Epithelial cell of esophagus (primary cell): ENCODE measurements at regions not wholly inside any gene's neighbourhood (a gene's known extent, or its start where the extent isn't known, plus 50 kb on each side); places are given as distances from the start of the nearest gene placed in this dataset.

Experiments
- DNase-seq: peaks from one replicate; pipeline ENCODE4 v3.0.0; 2010; ENCODE audit warnings: low read depth
- H3K4me3 ChIP-seq: 2 replicates; pipeline ENCODE4 v1.5.1; 2011; ENCODE audit warnings: mild to moderate bottlenecking, low read length, control low read depth
- CTCF ChIP-seq: IDR thresholded peaks from 2 replicates; pipeline ENCODE4 v1.5.1; 2011; ENCODE audit warnings: low read depth, mild to moderate bottlenecking, low read length, control low read depth, inconsistent platforms; ENCODE audit not compliant: insufficient read depth; ENCODE audit errors: missing control alignments

GRCh38 chr16:86085161-86085611 lies 186.2 kb downstream of the IRF8 start:
- DNase-seq, result no peak
- H3K4me3 ChIP-seq, result no peak overlapping the region
- TF ChIP-seq CTCF, result no peak

DNA sequence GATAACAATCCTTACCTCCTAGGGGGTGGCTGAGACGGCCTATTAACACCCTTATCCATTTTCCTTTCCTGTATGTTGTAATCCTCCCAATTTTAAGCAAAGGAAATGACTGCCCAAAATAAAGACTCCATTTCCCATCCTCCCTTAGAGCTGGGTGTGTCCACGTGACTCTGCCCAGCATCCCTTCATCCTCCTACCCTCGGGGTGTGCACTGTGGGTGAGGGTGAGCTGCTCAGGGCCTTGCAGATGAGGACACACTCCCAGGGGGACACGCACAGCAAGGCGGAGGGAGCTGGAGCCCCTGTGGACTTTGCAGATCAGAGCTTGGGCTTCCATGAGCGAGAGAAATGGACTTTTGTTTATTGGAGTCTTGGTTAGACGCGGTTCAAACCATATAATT lies 186.8 kb downstream of the IRF8 start:
- H3K4me3 ChIP-seq, result no peak overlapping the region
- no peak for DNase-seq
- TF ChIP-seq CTCF, result no peak

DNA sequence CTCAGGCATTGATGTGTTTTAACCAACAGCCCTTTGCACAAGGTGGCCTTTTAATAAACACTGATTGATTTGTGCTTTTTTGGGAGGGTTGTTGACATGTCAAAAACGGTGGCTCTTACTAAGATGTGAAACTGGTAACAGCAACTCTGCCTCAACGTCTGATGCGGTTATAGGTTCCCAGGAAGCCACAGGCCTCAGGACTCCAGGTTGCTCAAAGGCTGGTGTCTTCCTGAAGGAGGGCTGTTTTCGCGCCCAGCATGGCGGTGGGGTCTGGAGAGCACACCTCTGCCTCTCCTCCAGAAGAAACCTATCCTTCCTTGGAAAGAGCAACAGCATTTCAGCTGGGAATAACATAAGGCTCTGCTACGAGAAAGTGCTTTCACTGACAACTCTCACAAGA lies 187.5 kb downstream of the IRF8 start:
- no peak for DNase-seq
- TF ChIP-seq CTCF, result no peak
- no peak overlapping the region for H3K4me3 ChIP-seq

DNA sequence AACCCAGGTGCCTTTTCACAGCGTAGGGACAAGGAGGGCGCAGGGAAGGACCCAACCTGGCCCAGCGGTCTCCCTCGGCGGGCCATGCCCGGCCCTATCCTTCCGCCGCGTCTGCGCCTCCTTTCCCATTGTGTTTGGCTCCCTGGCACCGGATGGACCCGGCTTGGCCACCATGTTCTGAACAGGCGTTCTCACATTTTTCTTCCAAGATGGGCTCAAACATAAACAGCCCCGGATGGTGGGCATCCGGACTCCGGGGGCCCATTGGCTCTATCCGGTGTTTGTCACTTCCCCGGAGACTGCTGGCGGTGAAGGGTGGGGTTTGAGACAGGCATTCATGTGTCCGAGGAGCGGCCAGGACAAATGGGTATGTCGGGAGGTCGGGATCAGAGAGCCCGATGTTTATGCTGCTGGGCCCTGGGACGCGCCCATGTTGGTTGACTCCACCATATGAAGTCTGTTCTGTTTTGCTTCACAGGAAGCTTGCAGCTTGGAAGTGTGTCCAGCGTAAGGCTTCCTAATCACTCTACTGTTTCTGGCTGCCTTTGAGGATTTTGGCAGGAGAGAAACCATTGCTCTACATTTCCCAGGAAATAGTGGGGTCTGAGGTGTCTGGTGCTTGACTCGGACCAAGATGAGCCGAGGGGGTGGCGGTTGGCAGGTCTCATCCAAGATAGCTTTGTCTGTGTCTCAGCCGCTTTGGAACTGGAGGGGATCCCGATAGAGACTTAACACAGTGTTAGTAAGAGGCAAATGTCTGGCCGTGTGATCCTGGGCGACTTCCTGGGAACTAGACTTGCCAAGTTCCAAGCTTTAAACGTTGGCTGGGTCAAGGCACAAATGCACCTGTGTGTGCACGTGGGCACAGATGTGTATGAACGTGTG lies 188.3 kb downstream of the IRF8 start:
- no peak for TF ChIP-seq CTCF
- no peak overlapping the region for H3K4me3 ChIP-seq
- DNase-seq, result no peak

- no peak overlapping the region for H3K4me3 ChIP-seq
- no peak for TF ChIP-seq CTCF
- DNase-seq, result no peak
Observed at GRCh38 chr16:86087896-86088230, 188.9 kb downstream of the IRF8 start.

- no peak overlapping the region for H3K4me3 ChIP-seq
- no peak for DNase-seq
- TF ChIP-seq CTCF, result no peak
Observed at GRCh38 chr16:86088287-86088686, 189.3 kb downstream of the IRF8 start.

DNA sequence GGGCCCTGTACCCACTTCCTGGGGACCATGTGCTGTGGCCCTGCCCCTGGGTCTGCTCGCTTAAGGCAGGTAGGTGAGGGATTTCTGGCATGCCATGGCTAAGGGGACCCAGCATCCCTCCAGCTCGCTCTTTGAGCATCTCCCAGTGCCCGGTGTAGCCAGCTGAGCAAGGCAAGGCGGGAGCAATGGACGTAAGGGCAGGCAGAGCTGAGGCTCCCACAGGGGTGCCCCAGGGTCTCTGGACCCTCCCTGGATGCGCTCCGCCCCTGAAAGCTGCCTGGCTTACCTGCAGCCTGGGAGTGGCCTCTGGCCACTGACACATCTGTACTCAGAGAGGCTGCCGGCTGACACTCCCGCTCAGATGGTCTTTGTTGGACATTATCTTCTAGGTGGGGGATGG lies 189.9 kb downstream of the IRF8 start:
- DNase-seq, result no peak
- no peak overlapping the region for H3K4me3 ChIP-seq
- no peak for TF ChIP-seq CTCF
